ENCODE measurements at regions not wholly inside any gene's neighbourhood (a gene's known extent, or its start where the extent isn't known, plus 50 kb on each side); places are given as distances from the start of the nearest gene placed in this dataset.

DNA sequence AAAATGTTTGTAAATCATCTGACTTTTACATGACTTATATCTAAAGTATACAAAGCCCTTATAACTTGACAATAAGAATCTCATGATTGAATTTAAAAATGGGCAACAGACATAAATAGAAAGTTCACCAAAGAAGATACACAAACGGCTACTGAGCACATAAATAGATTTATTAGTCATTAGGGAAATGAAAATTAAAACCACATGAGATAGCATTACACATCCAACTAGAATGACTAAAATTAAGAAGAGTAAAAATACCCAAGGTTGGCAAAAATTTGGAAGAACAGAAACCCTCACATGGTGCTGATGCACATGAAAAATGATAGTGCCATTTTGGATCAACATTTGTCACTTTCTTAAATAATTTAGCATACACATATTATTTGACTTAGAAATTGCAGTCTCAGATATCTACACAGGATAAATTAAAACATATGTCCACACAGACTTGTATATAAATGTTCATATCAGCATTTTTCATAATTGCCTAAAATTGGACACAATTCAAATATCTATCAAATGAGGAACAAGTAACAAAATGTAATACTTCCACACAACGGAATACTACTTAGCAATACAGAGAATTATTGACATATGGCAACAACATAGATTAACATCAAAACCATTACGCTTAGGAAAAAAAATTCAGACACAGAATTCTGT, 359.1 kb upstream of the DAB2 start:
- DNase-seq (ENCODE audit: low read depth): no peak
- no peak for TF ChIP-seq CTCF (IDR thresholded peaks at IDR 0.05; ENCODE audit: control insufficient read depth, extremely low read depth, insufficient read depth)
- no peak overlapping the region for H3K4me3 ChIP-seq (ENCODE audit: low read depth, low read length)

- DNase-seq (ENCODE audit: low read depth): no peak
- no peak overlapping the region for H3K4me3 ChIP-seq (ENCODE audit: low read depth, low read length)
- no peak for TF ChIP-seq CTCF (IDR thresholded peaks at IDR 0.05; ENCODE audit: control insufficient read depth, extremely low read depth, insufficient read depth)
Measured at GRCh38 chr5:39780347-39780746, 355.6 kb upstream of the DAB2 start.

GRCh38 chr5:39779831-39780230, 355.1 kb upstream of the DAB2 start:
- TF ChIP-seq CTCF (IDR thresholded peaks at IDR 0.05; ENCODE audit: control insufficient read depth, extremely low read depth, insufficient read depth): no peak
- no peak for DNase-seq (ENCODE audit: low read depth)
- H3K4me3 ChIP-seq (ENCODE audit: low read depth, low read length): no peak overlapping the region

DNA sequence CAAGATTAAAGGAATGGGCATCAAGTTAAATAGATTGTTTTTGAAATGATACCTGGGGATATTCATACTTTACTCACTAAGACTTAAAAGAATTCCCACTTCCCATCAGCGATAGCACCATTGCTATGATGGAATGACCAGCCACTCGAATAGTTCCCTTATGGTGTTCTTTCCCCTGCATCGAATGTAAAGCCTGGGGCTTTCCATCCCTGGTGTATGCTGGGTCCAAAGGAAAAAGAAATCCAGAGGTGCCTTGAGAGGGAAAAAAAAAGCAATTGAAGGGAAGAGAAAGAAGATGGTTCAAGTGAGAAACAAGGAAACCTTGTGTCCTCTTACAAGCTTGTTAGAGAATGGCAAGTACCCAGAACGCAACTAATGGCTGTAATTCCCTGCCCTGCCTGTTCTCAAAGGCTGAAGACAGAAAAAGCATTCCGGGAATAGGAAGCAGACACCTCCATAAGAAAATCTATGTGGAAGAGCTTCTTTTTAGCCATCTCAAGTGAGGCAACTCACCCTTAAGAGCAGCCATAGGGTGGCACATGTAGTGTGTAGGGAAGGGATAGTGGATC, 351.1 kb upstream of the DAB2 start:
- DNase-seq (ENCODE audit: low read depth): no peak
- TF ChIP-seq CTCF (IDR thresholded peaks at IDR 0.05; ENCODE audit: control insufficient read depth, extremely low read depth, insufficient read depth): no peak
- no peak overlapping the region for H3K4me3 ChIP-seq (ENCODE audit: low read depth, low read length)

DNA sequence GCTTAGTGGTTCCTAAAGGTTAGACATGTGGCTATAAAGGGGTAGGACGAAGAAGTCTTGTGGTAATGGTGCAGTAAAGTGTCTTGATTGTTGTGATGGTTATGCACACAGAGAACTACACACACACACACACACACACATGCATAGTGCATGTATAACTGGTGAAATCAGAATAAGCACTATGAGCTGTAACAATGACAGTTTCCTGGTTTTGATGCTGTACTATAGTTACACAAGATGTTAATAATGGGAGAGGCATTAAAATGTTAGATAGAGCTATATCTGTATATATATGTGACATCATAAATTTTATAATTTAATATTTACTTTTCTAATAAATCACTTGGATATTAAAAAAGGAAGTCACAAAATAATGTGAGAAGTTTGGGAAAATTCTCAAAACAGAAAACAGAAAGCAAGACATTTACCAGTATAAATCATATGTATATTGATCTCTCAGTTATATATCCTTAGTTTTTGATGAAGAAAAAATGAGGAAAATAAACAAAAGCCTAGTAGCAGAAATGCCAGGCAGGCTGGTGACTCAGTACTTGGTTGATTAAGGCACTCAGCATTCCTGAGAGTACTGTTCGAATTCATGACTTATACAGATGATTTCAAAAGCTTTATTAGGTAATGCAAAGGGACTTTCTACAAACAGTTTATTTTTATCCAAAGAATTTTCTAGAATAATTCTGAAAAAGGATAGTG, 350.5 kb upstream of the DAB2 start:
- no peak for TF ChIP-seq CTCF (IDR thresholded peaks at IDR 0.05; ENCODE audit: control insufficient read depth, extremely low read depth, insufficient read depth)
- no peak overlapping the region for H3K4me3 ChIP-seq (ENCODE audit: low read depth, low read length)
- DNase-seq (ENCODE audit: low read depth): no peak

GRCh38 chr5:39774605-39775004, 349.8 kb upstream of the DAB2 start:
- no peak for TF ChIP-seq CTCF (IDR thresholded peaks at IDR 0.05; ENCODE audit: control insufficient read depth, extremely low read depth, insufficient read depth)
- no peak overlapping the region for H3K4me3 ChIP-seq (ENCODE audit: low read depth, low read length)
- no peak for DNase-seq (ENCODE audit: low read depth)

Measured in LNCaP clone FGC (cell line).